DMS53 (cell line): ENCODE measurements at regions not wholly inside any gene's neighbourhood (a gene's known extent, or its start where the extent isn't known, plus 50 kb on each side); places are given as distances from the start of the nearest gene placed in this dataset.

Source experiments
- DNase-seq: peaks from one replicate; lab custom pipeline; 2025; lab: John Stamatoyannopoulos, UW

DNA sequence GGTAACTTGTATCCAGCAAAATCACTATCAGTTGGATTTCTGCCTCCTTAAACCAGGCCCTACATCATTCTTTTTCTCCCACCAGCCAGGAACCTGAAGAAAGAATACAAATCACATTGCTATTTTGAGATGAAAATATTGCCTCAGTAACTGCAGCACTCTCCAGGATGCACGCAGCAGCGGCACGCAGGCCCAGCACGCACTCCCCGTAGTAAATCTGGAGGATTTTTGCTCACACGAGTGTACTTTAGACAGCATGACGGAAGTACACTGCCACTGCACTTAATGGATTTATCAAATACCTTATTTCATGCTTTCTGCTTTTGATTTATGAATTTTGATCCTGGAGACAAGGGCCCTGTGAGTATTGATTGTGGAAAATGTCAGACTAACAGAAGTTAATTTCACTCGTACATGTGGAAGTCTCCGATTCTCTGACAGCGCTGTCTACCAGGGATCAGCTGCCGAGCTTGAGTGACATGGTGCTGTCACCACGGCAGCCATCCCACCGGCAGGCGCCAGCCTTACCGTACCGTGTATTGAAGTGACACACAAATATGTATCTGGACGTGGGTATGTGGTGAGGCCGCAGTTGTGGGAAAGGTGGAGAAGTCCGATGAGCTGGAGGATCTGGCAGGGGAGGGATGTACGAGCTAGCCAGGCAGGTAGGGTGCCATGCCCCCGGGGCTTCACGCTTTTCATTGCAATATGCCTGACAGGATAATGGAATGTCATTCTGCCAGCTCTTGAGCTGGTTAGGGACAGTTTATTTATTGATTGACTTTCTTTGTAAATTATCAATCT lies 863.7 kb downstream of the GALR1 start:
- no peak for DNase-seq

DNA sequence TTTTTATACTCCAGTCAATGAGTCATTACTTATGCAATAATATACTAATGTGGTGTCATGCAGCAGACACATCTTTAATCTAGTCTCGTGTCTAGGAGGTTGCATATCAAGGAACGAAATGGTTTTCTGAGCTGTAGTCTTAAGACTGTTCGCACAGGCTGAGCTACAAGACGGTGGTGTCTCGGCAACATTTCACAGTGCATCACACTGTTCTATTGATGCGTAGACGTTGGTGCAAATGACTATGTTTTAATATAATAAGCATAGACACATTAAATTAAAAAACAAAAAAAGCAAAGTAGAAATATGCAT lies 864.2 kb downstream of the GALR1 start:
- DNase-seq: no peak

- no peak for DNase-seq
Observed at GRCh38 chr18:78115896-78116561, 863.6 kb upstream of the SALL3 start.

- DNase-seq: no peak
Observed at GRCh38 chr18:78123144-78123909, 856.3 kb upstream of the SALL3 start.

DNA sequence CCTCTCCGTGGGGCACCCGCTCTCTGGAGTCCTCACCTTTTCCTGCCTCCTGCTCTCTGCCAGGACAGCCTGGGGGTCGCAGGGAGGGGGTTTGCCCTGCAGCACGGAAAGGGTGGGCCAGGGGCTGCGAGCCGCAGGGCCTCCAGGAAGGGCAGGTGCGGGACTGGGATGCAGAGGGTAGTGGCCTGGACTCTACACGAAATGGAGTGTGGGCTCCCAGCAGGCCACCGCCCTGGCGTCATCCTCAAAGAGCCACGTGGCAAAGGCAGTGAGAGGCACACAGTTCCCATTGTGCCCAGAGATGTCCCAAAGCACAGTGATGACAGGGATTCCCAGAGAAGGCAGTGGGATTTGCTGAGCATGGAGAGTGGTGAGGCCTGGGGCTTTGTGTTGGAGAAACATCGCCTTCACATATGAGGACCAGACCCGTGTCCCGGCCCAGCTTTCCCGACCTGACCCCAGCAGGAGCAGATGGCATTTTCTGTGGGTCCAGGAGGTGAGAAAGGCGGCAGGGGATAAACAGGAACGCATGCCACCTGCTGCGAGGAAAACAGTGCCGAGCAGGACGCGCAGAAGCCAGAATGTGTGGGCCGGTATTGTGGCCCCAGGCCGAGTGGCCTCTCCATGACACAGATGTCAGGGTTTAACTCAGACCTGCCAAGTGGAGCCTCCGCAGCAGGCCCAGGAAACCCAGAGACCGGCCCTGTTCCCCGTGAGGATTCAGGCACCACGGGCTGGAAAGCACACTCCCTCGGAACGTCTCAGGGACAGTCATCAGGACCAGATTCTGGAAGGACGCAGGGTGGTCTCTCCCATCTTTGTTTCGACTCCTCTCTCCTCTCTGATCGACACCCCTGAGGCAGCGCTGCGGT lies 855.5 kb upstream of the SALL3 start:
- DNase-seq: no peak

DNA sequence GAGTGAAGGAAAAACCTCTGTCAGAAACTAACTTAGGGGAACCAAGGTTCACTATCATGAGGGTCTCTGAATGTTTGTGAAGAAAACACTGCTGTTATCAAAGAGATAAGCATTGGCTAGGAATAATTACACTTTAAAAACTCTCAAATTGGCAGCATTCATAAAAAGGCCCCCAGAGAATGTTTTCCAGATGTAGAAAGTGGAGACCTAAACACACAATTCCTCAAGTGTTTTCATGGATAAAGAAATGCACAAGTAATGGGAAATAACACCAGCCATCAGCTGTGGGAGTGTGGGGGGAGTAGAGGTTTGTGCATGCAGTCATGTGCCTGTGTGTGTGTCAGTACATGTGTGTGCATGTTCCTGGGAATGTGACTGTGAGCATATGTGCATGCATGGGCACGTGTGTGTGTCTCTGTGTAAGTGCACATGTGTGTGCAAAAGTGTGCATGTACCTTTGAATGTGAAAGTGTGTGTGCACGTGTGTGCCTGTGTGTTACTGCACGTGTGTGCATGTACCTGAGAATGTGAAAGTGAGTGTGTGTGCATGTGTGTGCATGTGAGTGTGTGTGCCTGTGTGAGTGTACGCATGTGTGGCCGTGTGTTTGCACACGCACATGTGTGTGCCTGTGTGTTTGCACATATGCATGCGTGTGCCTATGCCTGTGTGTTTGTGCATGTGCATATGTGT lies 854.3 kb upstream of the SALL3 start:
- no peak for DNase-seq

DNA sequence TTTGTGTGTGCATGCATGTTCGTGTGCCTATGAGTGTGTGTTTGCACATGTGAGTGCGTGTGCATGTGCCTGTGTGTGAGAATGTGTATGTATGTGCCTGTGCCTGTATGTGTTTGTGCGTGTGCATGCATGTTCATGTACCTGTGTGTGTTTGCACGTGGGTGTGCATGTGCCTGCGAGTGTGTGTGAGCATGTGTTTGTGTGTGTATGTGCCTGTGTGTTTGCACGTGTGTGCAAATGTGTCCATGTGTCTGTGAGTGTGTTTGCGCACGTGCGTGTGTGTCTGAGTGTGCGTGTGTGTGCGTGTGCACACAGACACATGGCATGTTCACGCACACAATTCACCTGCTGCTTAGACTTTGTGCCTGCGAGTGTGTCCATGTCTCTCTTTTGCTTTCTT lies 853.5 kb upstream of the SALL3 start:
- DNase-seq: no peak

DNA sequence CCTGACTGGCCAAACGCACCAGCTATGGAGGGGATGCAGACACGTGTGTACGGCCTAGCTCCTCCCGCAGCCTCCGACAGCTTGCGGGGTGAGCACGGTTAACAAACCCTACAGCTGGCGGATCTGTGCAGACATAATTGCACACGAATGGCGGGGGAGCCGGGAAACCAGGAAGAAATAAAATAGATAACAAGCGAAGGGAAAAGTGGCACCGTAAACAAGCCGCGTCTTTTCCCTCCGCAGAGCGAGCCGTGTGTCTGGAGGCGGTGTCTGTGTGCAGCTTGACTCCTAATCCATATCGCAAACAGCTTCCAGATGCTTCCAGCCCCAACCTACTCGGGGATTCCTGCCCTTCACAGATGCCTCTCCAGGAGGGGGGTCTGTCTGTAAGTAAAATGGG lies 853.1 kb upstream of the SALL3 start:
- no peak for DNase-seq

DNA sequence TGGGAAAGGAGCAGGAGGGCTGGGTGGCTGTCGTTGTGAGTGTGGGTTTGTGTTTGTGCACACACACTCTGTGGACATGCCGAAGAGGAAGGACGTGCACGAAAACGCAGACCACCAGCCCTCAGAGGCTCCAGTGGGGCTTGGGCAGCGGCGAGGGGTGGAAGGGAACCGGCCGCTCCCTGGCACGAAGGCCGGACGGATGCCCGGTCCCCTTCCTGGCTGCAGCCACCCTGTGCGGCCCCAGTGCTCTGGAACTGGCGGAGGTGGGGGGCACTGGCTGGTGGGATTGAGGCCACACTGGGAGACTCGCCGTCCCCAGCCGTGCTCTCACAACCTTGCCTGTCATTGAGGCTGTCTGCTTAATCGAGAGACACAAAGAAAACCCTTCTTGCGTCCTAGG lies 852.6 kb upstream of the SALL3 start:
- DNase-seq: no peak

DNA sequence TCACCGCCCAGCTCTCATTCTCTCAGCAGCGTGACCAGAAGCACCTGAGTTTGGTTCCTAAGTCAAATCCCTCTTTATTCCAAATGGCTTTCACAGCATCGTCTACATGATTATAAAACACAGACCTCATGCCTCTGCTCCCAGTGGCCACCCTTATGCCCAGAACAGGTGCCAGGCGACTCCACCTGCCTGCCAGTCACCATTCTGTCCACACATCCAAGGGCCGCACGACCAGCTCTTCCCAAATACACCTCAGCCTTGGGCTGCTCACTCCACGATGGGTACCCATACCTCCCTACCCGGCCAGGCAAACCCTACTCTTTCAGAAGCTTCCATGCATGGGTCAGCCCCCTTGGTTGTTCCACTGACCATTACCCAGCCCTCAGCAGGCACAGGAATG lies 851.6 kb upstream of the SALL3 start:
- no peak for DNase-seq

- DNase-seq: no peak
Observed at GRCh38 chr18:78129260-78129659, 850.4 kb upstream of the SALL3 start.

GRCh38 chr18:78130232-78131195 lies 849.1 kb upstream of the SALL3 start:
- DNase-seq: no peak

- no peak for DNase-seq
Observed at GRCh38 chr18:78133729-78134128, 845.9 kb upstream of the SALL3 start.

DNA sequence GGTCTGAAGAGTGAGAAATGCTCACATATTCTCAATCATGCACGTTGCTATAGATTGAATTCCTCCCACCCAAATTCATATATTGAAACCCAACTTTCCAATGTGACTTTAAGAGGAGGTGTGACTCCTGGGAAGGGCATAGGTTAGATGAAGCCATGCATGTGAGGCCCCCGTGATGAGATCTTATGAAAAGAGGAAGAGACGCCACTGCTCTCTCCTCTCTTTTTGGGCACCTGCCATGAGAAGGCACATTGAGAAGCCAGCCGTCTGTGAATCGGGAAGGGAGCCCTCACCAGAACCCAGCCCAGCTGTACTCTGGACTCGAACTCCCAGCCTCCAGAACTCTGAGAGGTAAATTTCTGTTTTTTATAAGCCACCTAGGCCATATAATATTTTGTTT lies 842.6 kb upstream of the SALL3 start:
- no peak for DNase-seq

DNA sequence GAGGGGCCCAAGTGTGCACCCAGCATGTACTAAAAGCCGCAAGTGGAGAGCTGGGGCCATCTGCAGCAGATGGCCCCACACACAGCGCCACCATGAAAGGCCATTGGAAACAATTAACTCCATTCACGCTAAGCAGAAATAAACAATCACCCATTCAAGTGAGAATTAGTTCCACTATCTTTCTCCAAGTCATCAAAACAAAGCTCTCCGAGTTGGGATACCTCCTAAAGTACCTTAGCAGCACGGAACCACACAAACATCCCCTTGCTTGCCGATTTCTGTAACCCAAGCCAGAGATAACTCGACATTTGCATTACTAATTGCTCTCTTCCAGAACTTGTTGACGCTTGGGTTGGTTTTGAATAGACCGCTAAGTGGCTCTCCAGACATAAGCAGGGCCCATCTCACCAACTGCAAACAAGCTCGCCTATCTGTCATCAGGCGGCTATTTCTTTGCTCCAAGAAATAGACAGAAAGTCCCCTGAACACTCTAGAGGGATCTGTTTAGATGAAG lies 840.6 kb upstream of the SALL3 start:
- DNase-seq: peak; percentile 39

- no peak for DNase-seq
Observed at GRCh38 chr18:78140294-78140693, 839.3 kb upstream of the SALL3 start.

DNA sequence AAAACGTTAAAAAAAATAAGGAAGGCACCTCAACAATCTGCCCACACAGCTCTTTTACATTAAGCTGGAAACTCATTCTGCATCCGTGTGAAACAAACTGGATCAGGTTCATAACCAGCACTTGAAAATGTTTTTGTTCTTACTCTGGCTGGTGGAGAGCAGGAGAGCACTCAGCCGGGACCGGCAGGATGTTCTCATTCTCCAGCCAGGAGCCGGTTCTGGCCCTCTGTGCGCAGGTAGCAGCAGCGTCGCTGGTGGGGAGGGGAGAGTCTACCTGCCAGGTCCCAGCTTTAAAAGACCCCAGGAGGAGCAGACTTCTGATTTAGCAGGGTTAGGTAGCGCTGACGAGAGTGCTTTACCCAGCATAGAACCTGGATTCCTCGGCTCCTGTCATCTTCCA lies 834.9 kb upstream of the SALL3 start:
- no peak for DNase-seq

DNA sequence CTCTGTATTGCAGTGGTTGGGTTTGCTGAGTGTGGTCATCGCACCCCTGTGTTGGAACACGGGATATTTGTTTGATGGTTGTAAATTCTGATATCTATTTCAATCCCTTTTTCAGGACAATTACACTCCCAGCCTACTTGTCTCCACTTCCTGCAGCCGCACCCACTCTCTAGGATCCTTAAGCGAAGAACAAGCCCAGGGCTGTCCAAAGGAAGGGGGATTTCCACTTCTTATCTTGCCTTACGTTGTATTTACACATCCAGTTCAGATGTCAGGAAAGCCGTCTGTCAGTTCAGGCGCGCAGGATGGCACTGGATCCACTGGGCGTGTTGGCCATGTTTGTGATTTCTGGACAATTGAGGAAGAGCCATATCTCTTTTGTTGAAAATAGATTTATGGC lies 834.5 kb upstream of the SALL3 start:
- DNase-seq: no peak

DNA sequence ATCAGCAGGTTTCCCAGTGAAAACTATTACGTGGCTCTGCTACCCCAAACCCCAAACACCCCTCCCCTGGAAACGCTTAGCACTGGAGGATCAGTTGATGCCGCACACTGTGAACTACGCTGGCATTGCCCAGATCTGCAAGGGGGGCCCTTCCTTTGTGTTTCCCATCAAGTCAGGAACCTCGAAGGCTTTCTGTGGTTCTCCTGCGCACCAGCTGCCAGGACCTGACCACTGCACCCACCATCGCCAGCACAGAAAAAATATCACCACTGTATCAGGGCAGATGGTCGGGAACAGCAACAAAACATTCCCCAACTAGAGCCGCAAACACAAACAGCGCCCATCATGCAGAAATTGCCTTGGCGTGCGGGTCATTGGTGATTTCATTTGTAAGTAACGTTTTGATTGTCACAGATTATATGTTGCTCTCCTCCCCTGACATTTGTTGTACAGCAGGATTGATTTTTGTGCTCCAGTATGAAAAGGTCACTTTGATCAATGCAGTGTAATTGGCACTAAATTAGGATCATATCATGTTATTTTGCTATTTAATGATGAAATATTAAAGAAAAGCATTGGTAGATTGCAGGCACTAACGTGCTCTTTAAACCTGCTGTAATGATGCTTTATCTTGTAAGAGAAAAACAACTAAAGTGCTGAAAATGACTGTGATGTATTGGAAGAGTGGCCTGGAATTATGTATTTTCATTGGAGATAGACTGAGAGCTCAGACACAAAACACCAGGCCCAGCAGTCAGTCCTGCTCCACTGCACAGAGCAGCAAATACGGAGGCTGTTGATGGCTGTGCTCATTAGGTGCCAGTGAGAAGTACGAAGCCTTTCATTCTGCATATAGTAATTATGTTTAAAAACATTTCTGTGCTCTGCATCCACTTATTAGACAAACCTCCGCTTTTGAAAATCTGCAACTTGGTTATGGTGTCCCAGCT lies 833.2 kb upstream of the SALL3 start:
- DNase-seq: no peak
